Ishikawa (cell line): ENCODE measurements at regions not wholly inside any gene's neighbourhood (a gene's known extent, or its start where the extent isn't known, plus 50 kb on each side); places are given as distances from the start of the nearest gene placed in this dataset.

Experiments
- CEBPB ChIP-seq: IDR thresholded peaks from 2 replicates; pipeline ENCODE4 v1.6.1; 2012
- CREB1 ChIP-seq: IDR thresholded peaks from 2 replicates; pipeline ENCODE4 v1.6.1; 2012; ENCODE audit warnings: low read depth
- EGR1 ChIP-seq: IDR thresholded peaks from 2 replicates; pipeline ENCODE4 v1.6.1; 2012
- EP300 ChIP-seq: IDR thresholded peaks from 2 replicates; pipeline ENCODE4 v1.6.1; 2012; ENCODE audit warnings: borderline replicate concordance
- FOXM1 ChIP-seq: IDR thresholded peaks from 2 replicates; pipeline ENCODE4 v1.6.1; 2012; ENCODE audit warnings: low read depth, borderline replicate concordance
- MAX ChIP-seq: IDR thresholded peaks from 2 replicates; pipeline ENCODE4 v1.6.1; 2012
- NFIC ChIP-seq: IDR thresholded peaks from 2 replicates; pipeline ENCODE4 v1.6.1; 2012
- RAD21 ChIP-seq: IDR thresholded peaks from 2 replicates; pipeline ENCODE4 v1.6.1; 2012; ENCODE audit warnings: low read depth
- REST ChIP-seq: IDR thresholded peaks from 2 replicates; pipeline ENCODE4 v1.6.1; 2012; ENCODE audit warnings: low read depth, mild to moderate bottlenecking
- TAF1 ChIP-seq: IDR thresholded peaks from 2 replicates; pipeline ENCODE4 v1.6.1; 2012; ENCODE audit warnings: low read depth, mild to moderate bottlenecking
- TCF12 ChIP-seq: IDR thresholded peaks from 2 replicates; pipeline ENCODE4 v1.6.1; 2012; ENCODE audit warnings: low read depth
- TEAD4 ChIP-seq: IDR thresholded peaks from 2 replicates; pipeline ENCODE4 v1.6.1; 2012
- USF1 ChIP-seq: IDR thresholded peaks from 2 replicates; pipeline ENCODE4 v1.6.1; 2012
- YY1 ChIP-seq: IDR thresholded peaks from 2 replicates; pipeline ENCODE4 v1.6.1; 2012; ENCODE audit warnings: low read depth
- ZBTB7A ChIP-seq: IDR thresholded peaks from 2 replicates; pipeline ENCODE4 v1.6.1; 2012; ENCODE audit warnings: low read depth

- TF ChIP-seq TCF12 (no peak), USF1 (no peak), TAF1 (no peak), NFIC (no peak)
These were observed 132.1 kb upstream of the MOCS1 start for GRCh38 chr6:40066372-40066771.

GRCh38 chr6:40056865-40057264, 122.6 kb upstream of the MOCS1 start:
- TF ChIP-seq FOXM1 = no peak
- TF ChIP-seq NFIC = no peak
- TF ChIP-seq CREB1 = no peak
- no peak for TF ChIP-seq RAD21
- no peak for TF ChIP-seq TEAD4
- TF ChIP-seq YY1 = no peak
- no peak for TF ChIP-seq CEBPB
- no peak for TF ChIP-seq REST
- no peak for TF ChIP-seq TAF1
- no peak for TF ChIP-seq ZBTB7A
- TF ChIP-seq EP300 = no peak
- no peak for TF ChIP-seq EGR1
- no peak for TF ChIP-seq MAX
- TF ChIP-seq USF1 = no peak
- no peak for TF ChIP-seq TCF12

GRCh38 chr6:40054602-40055001, 120.3 kb upstream of the MOCS1 start:
- TF ChIP-seq TAF1 (no peak), CREB1 (no peak), FOXM1 (no peak), YY1 (no peak), NFIC (no peak)

GRCh38 chr6:40054186-40054585, 119.9 kb upstream of the MOCS1 start:
- TF ChIP-seq REST (no peak), MAX (no peak), TEAD4 (no peak), CEBPB (no peak), RAD21 (no peak), ZBTB7A (no peak), YY1 (no peak), FOXM1 (no peak), CREB1 (no peak), EGR1 (no peak), NFIC (no peak), TAF1 (no peak), EP300 (no peak), TCF12 (no peak), USF1 (no peak)

- TF ChIP-seq TAF1 = no peak
- TF ChIP-seq TCF12 = no peak
- TF ChIP-seq REST = no peak
- TF ChIP-seq RAD21 = no peak
- TF ChIP-seq EGR1 = no peak
- no peak for TF ChIP-seq NFIC
- no peak for TF ChIP-seq CEBPB
- TF ChIP-seq EP300 = no peak
- TF ChIP-seq MAX = no peak
These were observed 114.9 kb upstream of the MOCS1 start for GRCh38 chr6:40049128-40049527.
